ENCODE measurements at regions not wholly inside any gene's neighbourhood (a gene's known extent, or its start where the extent isn't known, plus 50 kb on each side); places are given as distances from the start of the nearest gene placed in this dataset.

DNA sequence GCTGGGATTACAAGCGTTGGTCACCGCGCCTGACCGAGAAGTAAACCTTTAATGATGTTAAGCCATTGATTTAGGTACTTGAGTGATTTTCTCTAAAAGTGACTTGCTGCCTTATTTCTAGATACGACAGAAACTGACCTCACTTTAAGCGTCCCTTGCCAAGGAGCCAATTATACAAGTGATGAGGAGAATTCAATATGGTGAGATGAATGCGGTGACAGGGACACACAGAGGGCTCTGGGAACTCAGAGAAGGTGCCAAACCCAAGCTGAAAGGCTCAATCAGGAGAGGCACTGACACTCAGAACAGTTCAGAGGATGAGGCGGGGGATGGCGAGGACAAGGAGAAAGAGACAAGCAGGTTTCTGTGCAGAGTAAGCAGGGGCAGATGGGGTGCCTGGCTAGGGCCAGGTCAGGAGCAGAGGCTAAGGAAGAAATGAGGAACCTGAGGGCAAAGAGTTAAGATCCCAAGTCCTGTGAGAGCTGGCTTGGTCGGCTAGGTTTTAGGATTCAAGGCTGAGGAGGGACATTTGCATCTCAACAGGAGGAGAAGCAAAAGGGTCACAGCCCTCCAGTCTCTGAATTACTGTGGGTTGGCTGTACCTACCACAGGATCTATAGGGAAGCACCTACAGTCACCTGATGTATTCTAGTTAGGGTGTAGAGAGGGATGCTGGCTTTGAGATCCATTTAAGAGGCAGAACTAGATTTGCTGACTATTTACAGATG is 83.2 kb upstream of the USP24 start:
- TF ChIP-seq, protein P1, sequence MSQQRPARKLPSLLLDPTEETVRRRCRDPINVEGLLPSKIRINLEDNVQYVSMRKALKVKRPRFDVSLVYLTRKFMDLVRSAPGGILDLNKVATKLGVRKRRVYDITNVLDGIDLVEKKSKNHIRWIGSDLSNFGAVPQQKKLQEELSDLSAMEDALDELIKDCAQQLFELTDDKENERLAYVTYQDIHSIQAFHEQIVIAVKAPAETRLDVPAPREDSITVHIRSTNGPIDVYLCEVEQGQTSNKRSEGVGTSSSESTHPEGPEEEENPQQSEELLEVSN (IDR thresholded peaks at IDR 0.05) = no peak
- TF ChIP-seq, protein P2, sequence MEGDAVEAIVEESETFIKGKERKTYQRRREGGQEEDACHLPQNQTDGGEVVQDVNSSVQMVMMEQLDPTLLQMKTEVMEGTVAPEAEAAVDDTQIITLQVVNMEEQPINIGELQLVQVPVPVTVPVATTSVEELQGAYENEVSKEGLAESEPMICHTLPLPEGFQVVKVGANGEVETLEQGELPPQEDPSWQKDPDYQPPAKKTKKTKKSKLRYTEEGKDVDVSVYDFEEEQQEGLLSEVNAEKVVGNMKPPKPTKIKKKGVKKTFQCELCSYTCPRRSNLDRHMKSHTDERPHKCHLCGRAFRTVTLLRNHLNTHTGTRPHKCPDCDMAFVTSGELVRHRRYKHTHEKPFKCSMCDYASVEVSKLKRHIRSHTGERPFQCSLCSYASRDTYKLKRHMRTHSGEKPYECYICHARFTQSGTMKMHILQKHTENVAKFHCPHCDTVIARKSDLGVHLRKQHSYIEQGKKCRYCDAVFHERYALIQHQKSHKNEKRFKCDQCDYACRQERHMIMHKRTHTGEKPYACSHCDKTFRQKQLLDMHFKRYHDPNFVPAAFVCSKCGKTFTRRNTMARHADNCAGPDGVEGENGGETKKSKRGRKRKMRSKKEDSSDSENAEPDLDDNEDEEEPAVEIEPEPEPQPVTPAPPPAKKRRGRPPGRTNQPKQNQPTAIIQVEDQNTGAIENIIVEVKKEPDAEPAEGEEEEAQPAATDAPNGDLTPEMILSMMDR (IDR thresholded peaks at IDR 0.05; ENCODE audit: control extremely low read depth in 1 of 3, insufficient read depth in 1 of 3, low read depth in 1 of 3, low read length in 3 of 3) = no peak
